Activated naive CD4-positive, alpha-beta T cell treated with anti-CD3 and anti-CD28 coated beads for 36 hours (primary cell): ENCODE measurements at regions not wholly inside any gene's neighbourhood (a gene's known extent, or its start where the extent isn't known, plus 50 kb on each side); places are given as distances from the start of the nearest gene placed in this dataset.
A peak's percentile ranks its signal among the peaks of the same experiment; 100 is the strongest.
"Not testable (repeated sequence)": the region's sequence is repeated elsewhere in the genome, so short reads cannot be mapped to it uniquely, and the experiment has no call there.

Experiments used
- CTCF ChIA-PET: fragments of 350-600 bp; sonication (Branson Sonifier 250); formaldehyde crosslinking; loops from one replicate; lab custom pipeline; 2021; ENCODE audit warnings: antibody characterized with exemption; lab: Charles Lee
- DNase-seq: peaks from one replicate; pipeline ENCODE4 v3.0.0-alpha.2; 2020
- H3K27ac Mint-ChIP-seq: one replicate; pipeline ENCODE4 v1.8.0; 2021; ENCODE audit warnings: mild to moderate bottlenecking, mixed read lengths
- H3K27me3 Mint-ChIP-seq: one replicate; pipeline ENCODE4 v1.8.0; 2021; ENCODE audit warnings: low read depth, mixed read lengths
- H3K36me3 Mint-ChIP-seq: one replicate; pipeline ENCODE4 v1.8.0; 2021; ENCODE audit warnings: low read depth, mixed read lengths
- H3K4me1 Mint-ChIP-seq: one replicate; pipeline ENCODE4 v1.8.0; 2021; ENCODE audit warnings: low read depth, mixed read lengths
- H3K4me3 Mint-ChIP-seq: one replicate; pipeline ENCODE4 v1.8.0; 2021; ENCODE audit warnings: mild to moderate bottlenecking, moderate library complexity, mixed read lengths
- H3K9me3 Mint-ChIP-seq: one replicate; pipeline ENCODE4 v1.8.0; 2021; ENCODE audit warnings: mixed read lengths
- intact Hi-C: fragments of 100-400 bp; cut with micrococcal nuclease; formaldehyde crosslinking; loops from one replicate; pipeline ENCODE4 v1.15.1; 2023

DNA sequence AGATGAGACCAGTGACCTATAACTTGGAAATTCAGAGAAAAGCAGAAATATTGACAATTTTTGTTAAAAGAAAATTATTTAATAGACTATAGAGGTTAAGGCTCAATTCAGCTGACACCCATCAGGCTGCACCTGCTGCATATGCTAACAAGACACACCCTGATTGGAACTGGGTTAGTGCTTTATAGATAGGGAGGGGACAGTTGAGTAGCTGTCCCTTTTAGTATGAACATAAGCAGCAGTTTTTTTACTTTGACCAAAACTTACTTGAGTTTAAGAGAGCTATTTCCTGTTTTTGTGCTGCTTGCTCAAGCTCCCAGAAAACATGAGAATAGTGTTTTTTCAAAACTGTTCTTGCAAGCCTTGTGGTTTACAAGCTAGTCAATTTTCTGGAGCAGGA, 292.6 kb downstream of the LRRC3B start:
- CTCF ChIA-PET = no interaction called here
- H3K9me3 Mint-ChIP-seq = peaks cover 5% of the 10 kb centered on the region
- no peak for DNase-seq
- H3K4me1 Mint-ChIP-seq = no peaks in the 10 kb centered on the region
- no peak overlapping the region for H3K4me3 Mint-ChIP-seq
- H3K27ac Mint-ChIP-seq = no peak overlapping the region
- intact Hi-C loops = no loop called here
- no peaks in the 10 kb centered on the region for H3K27me3 Mint-ChIP-seq
- H3K36me3 Mint-ChIP-seq = no peaks in the 10 kb centered on the region

DNA sequence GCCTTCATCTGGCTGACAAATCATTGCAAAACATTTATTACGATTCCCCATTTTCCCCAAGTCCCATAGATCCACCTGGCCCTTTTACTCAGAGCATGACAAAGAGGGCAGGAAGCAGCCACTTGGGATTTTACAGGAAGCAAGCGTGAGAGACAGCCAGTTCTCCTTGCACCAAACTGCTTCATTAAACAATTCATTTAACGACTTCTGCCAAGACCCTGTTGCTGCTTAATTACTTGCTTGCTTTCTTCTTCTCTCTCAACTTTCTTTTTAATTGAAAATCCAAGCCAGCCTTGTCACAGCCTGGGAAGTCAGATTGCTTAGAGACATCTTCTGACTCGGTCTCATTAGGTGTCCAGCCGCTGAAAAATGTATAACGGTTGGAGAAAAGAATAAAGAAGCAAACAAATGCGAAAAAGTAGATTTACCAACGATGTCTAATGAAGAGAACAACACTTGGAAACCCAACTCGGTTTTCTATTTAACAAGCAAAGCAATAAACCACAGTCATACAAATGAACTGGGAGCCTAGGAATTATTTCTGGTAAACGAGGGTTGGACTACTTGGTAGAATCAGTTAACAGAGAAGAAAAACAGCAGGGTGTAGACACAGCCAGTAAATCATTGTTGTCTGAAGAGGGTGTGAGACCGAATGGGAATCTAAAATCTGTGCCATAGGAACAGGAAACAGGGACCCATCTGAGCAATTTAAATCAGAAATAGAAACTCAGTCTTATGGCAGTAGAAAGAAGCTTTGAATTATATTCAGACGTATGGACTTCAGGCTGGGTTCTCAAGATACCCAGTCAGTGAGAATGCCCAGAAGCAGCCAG, 298.3 kb downstream of the LRRC3B start:
- DNase-seq = no peak
- no peak overlapping the region for H3K4me3 Mint-ChIP-seq
- CTCF ChIA-PET = no interaction called here
- no peaks in the 10 kb centered on the region for H3K27me3 Mint-ChIP-seq
- intact Hi-C loops = no loop called here
- no peak overlapping the region for H3K27ac Mint-ChIP-seq
- H3K9me3 Mint-ChIP-seq = peaks cover 4% of the 10 kb centered on the region
- no peaks in the 10 kb centered on the region for H3K36me3 Mint-ChIP-seq
- H3K4me1 Mint-ChIP-seq = no peaks in the 10 kb centered on the region

DNA sequence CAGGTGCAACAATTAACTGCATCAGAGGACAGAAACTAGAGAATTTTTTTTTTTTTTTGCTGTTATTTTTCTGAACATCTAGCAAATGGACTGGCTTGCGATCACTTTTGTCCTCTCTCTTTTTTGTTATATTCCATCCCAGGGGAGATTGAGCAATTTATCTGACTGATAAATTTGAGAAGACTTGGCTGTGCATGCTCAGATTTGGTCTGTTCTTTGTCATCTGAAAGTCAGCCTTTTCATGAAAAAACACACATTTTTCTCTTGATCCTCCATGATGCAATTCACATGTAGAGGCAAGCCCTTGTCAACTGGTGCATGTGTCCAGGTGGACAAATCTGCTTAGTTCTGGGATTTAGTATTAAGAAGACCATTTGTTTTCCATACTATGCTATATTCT, 309.3 kb downstream of the LRRC3B start:
- no peaks in the 10 kb centered on the region for H3K27me3 Mint-ChIP-seq
- peaks cover 1% of the 10 kb centered on the region for H3K9me3 Mint-ChIP-seq
- H3K27ac Mint-ChIP-seq = no peak overlapping the region
- H3K4me3 Mint-ChIP-seq = no peak overlapping the region
- no peaks in the 10 kb centered on the region for H3K4me1 Mint-ChIP-seq
- H3K36me3 Mint-ChIP-seq = no peaks in the 10 kb centered on the region
- intact Hi-C loops = no loop called here
- CTCF ChIA-PET = no interaction called here
- no peak for DNase-seq

DNA sequence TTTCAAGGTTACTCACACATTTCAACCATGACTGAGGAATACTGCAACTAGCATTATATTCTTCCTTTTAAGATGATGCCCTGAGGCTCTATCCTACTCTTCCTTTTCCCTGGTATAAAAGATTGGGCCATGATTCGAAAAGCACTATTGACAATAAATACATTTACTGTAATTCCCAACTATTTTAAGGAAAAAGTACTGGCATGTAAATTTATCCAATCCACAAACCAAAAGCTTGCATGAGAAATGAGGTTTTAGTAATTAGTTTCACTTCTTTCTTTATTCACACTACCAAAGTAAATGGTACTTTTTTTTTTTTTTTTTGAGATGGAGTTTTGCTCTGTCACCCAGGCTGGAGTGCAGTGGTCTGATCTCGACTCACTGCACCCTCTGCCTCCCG, 310.2 kb downstream of the LRRC3B start:
- Mint-ChIP-seq H3K4me3 (no peak overlapping the region), H3K36me3 (no peaks in the 10 kb centered on the region), H3K27me3 (no peaks in the 10 kb centered on the region), H3K27ac (no peak overlapping the region), H3K9me3 (peaks cover 1% of the 10 kb centered on the region), H3K4me1 (no peaks in the 10 kb centered on the region)
- DNase-seq = no peak
- intact Hi-C loops = no loop called here
- CTCF ChIA-PET = no interaction called here

DNA sequence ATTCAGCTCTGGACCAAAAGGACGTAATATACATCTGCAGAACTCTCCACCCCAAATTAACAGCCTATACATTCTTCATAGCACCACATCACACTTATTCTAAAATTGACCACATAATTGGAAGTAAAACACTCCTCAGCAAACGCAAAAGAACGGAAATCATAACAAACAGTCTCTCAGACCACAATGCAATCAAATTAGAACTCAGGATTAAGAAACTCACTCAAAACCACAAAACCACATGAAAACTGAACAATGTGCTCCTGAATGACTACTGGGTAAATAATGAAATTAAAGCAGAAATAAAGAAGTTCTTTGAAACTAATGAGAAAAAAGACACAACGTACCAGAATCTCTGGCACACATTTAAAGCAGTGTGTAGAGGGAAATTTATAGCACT, 322.9 kb downstream of the LRRC3B start:
- H3K4me1 Mint-ChIP-seq, H3K36me3 Mint-ChIP-seq, H3K4me3 Mint-ChIP-seq, CTCF ChIA-PET, DNase-seq, intact Hi-C loops, H3K27me3 Mint-ChIP-seq: not testable (repeated sequence)
- H3K27ac Mint-ChIP-seq = peak overlapping the region; percentile 36
- H3K9me3 Mint-ChIP-seq = peaks cover 11% of the 10 kb centered on the region

DNA sequence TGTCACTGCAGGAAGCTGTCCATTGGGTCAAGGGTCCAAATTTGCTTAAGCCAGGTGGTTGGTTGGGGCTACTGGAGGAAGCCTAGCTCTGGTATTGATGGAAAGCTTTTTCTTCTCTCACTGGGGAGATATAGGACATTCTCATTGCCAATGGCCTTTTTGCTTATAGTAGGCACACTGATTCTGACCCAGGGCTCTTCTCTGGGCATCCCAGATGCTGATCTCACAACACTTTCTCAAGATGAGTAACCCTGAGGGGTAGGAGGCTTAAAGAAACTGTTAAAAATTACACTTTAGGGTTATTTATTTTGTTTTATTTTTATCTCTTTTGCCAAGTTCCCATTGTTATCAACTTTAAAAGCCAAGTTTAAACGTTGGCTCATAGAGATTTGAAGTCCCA, 337.8 kb downstream of the LRRC3B start:
- DNase-seq = no peak
- H3K4me3 Mint-ChIP-seq = no peak overlapping the region
- H3K27ac Mint-ChIP-seq = no peak overlapping the region
- no peaks in the 10 kb centered on the region for H3K4me1 Mint-ChIP-seq
- no peaks in the 10 kb centered on the region for H3K27me3 Mint-ChIP-seq
- CTCF ChIA-PET = no interaction called here
- peaks cover 4% of the 10 kb centered on the region for H3K9me3 Mint-ChIP-seq
- no peaks in the 10 kb centered on the region for H3K36me3 Mint-ChIP-seq
- intact Hi-C loops = no loop called here

DNA sequence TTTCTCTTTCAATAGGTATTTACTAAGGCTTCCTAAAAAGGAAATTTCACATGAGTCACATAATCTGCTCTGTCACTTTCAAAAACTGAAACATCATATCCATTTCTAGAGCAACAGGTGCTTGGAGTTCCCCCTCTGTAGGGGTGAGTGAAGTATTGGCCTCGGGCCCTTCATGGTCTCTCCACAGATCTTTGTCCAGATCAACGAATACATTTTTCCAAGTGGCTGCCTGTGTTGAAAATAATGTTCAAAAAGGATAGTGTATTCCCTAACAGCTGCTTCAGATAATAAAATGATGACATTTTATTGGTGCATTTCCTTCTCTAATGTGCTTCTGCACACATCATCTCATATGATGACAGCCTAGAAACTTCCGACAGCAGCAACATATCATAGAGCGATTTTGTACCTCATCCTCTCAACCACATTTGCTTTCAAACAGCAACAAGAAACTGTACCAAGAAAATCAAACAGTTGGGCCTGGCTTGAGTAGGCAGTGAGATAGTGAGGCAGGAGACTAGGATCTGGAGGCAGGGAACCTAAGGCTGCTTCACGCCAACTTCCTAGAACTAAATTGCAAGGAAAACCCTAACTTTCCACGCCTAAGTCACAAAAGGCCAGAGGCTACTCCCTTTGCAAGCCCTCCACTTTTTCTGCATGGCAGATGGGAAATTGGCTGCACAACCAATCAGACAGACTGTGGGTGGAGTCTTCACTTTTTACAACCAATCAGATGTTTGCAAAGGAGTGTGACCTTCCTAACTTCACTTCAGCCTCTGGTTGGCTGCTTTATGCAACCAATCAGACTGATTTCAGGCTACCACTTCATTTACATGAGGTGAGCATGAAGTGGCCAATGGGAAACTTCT, 340.2 kb downstream of the LRRC3B start:
- DNase-seq = no peak
- intact Hi-C loops = no loop called here
- Mint-ChIP-seq H3K36me3 (no peaks in the 10 kb centered on the region), H3K4me3 (no peak overlapping the region), H3K4me1 (no peaks in the 10 kb centered on the region), H3K9me3 (peaks cover 2% of the 10 kb centered on the region), H3K27me3 (no peaks in the 10 kb centered on the region), H3K27ac (no peak overlapping the region)
- CTCF ChIA-PET = no interaction called here

DNA sequence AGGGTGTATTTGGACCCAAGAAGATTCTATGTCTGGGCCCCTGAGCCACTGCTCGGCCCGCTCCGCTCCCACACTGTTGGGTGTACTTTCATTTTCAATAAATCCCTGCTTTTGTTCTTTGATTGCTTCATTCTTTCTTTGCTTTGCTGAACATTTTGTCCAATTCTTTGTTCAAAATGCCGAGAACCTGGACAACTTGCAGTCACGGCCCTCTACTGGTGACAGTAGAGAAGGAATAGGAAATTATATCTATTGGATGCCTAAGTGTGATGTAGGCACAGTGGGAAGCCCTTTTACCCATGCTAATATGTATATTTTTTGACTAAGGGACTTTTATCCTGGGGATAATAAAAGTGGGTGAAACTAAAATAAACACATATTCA, 340.8 kb downstream of the LRRC3B start:
- Mint-ChIP-seq H3K9me3 (peaks cover 2% of the 10 kb centered on the region), H3K27me3 (no peaks in the 10 kb centered on the region), H3K4me3 (no peak overlapping the region), H3K36me3 (no peaks in the 10 kb centered on the region), H3K27ac (no peak overlapping the region), H3K4me1 (no peaks in the 10 kb centered on the region)
- intact Hi-C loops = no loop called here
- CTCF ChIA-PET = no interaction called here
- no peak for DNase-seq

DNA sequence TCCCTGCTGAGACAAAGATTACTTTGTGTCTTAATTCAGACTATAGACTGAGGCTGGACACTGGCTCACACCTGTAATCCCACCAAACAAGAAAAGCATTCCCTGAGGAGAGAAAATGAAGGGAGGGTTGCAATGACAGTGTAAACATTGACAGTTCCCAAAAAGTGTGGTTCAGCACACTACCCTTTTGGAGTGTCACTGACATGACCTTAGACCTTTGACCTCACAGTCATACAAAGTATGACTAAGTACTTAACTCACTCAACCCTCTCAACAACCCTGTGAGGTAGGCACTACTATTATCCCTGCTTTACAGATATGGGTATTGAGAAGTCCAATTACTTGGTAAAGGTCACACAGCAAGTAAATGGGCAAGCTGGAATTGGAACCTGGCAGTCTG, 341.7 kb downstream of the LRRC3B start:
- Mint-ChIP-seq H3K9me3 (peaks cover 2% of the 10 kb centered on the region), H3K27me3 (no peaks in the 10 kb centered on the region), H3K36me3 (no peaks in the 10 kb centered on the region), H3K27ac (no peak overlapping the region), H3K4me1 (no peaks in the 10 kb centered on the region), H3K4me3 (no peak overlapping the region)
- intact Hi-C loops = no loop called here
- DNase-seq = no peak
- CTCF ChIA-PET = no interaction called here

DNA sequence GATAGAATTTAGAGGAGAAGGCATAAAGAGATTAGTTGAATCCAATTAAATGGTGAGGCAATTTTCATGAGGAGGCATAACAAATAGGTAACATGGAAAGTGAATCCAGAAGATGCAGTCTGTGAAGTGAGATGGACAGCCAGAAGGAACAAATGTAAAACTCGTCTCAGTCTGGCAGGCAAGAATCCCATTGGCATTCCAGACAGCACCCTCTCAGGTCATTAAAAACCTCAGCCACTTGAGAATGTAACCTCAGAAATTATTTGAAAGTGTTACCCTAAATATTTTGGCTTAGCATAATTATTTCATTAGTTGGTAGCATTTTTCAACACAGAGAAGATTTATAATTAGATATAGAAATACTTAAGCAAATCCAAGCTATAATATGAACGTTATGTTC, 342.3 kb downstream of the LRRC3B start:
- CTCF ChIA-PET = no interaction called here
- H3K4me1 Mint-ChIP-seq = no peaks in the 10 kb centered on the region
- H3K27me3 Mint-ChIP-seq = no peaks in the 10 kb centered on the region
- no peaks in the 10 kb centered on the region for H3K36me3 Mint-ChIP-seq
- peaks cover 2% of the 10 kb centered on the region for H3K9me3 Mint-ChIP-seq
- DNase-seq = no peak
- intact Hi-C loops = no loop called here
- no peak overlapping the region for H3K4me3 Mint-ChIP-seq
- no peak overlapping the region for H3K27ac Mint-ChIP-seq

DNA sequence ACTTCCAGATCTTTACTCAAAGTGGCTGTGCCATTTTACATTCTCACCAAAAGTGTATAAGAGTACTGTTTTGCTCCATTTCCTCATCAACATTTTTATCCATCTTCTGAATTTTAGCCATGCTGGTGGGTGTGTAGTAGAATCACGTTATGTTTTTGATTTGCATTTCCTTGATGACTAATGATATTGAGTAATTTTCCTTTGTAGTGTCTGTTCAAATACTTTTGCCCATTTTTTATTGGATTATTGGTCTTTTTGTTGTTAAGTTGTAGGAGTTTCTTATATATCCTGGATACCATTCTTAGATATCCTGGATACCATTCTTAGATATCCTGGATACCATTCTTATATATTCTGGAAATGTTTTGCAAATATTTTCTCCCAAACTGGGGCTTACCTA, 344.9 kb downstream of the LRRC3B start:
- intact Hi-C loops = no loop called here
- Mint-ChIP-seq H3K4me3 (no peak overlapping the region), H3K36me3 (no peaks in the 10 kb centered on the region), H3K27me3 (no peaks in the 10 kb centered on the region), H3K9me3 (peaks cover 2% of the 10 kb centered on the region), H3K4me1 (no peaks in the 10 kb centered on the region), H3K27ac (no peak overlapping the region)
- CTCF ChIA-PET = no interaction called here
- no peak for DNase-seq

DNA sequence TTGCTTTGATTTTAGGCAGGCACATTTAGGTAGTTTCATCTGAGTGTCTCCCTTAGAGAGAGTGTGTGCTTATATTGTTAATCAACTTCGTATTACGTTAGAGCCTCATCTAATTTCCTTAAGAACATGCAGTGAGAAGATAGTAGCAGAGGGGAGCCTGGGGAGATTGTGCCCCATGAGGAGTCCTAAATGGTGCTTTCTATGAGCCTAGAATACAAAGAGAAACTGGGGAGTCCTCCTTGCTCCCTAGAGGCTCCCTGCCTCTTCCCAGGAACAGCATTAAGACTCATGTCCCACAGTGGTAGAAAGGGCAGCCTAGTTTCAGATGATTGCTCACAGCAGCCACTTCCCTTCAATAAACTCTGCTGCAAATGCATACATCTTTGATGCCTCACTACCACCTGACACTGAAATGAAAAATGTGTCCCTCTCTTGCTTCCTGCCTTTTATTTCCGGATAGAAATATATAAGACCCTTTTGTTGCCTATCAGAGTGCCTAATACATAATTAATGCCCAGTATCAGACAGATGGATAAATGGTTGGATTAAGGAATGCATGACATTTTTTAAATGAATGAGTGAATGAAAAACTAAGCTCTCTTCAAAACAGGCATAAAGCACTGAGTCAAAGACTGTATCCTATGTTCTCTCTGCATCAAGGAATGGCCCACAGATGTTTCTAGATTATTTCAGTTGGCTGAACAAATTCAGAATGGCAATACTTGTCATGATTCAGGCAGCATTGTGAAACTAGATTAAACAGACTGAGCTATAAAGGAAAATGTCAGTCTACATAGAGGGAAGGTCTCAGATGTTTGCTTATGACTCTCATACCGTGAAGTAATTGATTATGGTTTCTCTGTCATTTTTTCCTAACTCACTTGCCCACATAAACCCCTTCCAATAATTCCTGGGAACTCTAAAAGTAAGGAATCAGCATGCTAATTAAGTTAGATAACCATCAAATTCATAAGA, 362.1 kb downstream of the LRRC3B start:
- no peak for DNase-seq
- Mint-ChIP-seq H3K36me3 (no peaks in the 10 kb centered on the region), H3K4me1 (no peaks in the 10 kb centered on the region), H3K27ac (no peak overlapping the region), H3K9me3 (no peaks in the 10 kb centered on the region), H3K4me3 (no peak overlapping the region), H3K27me3 (no peaks in the 10 kb centered on the region)
- intact Hi-C loops = no loop called here
- CTCF ChIA-PET = no interaction called here
